Panc1 (cell line): ENCODE measurements at regions not wholly inside any gene's neighbourhood (a gene's known extent, or its start where the extent isn't known, plus 50 kb on each side); places are given as distances from the start of the nearest gene placed in this dataset.

Experiments used
- POLR2AphosphoS5 ChIP-seq: IDR thresholded peaks from 2 replicates; pipeline ENCODE4 v1.6.1; 2012; ENCODE audit warnings: mild to moderate bottlenecking, low read depth, low read length, moderate library complexity
- TCF7L2 ChIP-seq: IDR thresholded peaks from 2 replicates; pipeline ENCODE4 v1.6.1; 2011; ENCODE audit warnings: mild to moderate bottlenecking, low read depth, low read length, inconsistent platforms
- TF ChIP-seq, protein P1 (sequence below): fragments of 450-650 bp; IDR thresholded peaks from 2 replicates; pipeline ENCODE4 v1.5.1; 2017; ENCODE audit warnings: mild to moderate bottlenecking
- TF ChIP-seq, protein P2 (sequence below), 2 experiments: IDR thresholded peaks; 2 replicates each; pipeline ENCODE4 v1.6.1; 2011 to 2012; ENCODE audit warnings: low read depth in 2 of 2, control low read depth in 1 of 2, low read length in 1 of 2, mild to moderate bottlenecking in 1 of 2, moderate library complexity in 1 of 2; ENCODE audit not compliant: insufficient read depth in 1 of 2

DNA sequence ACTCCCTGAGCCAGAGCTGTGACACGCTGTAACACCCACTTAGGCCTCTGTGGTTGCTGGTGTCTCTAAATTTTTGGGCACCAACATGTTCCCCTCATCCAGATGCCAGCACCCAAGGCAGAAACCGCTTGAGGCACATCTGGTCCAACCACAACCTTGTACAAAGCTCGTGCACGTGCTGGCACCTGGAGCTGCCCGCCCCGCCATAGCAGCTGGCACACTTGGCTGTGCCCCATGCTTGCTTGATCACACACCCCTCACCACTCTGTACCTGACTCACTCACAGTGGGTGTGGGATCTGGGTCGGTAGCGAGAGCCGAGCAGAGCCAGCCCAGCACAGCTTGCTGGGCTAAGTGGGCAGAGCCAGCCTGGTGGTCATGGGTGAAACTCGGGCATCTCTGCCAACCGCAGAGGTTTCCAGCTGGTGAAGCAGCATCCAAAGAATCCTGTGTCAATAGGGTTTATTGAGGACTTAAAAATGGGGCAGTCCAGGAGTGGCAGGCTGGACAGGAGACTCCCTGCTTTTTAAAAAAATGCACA lies 1210.4 kb downstream of the TYW1 start:
- TF ChIP-seq, protein P1, sequence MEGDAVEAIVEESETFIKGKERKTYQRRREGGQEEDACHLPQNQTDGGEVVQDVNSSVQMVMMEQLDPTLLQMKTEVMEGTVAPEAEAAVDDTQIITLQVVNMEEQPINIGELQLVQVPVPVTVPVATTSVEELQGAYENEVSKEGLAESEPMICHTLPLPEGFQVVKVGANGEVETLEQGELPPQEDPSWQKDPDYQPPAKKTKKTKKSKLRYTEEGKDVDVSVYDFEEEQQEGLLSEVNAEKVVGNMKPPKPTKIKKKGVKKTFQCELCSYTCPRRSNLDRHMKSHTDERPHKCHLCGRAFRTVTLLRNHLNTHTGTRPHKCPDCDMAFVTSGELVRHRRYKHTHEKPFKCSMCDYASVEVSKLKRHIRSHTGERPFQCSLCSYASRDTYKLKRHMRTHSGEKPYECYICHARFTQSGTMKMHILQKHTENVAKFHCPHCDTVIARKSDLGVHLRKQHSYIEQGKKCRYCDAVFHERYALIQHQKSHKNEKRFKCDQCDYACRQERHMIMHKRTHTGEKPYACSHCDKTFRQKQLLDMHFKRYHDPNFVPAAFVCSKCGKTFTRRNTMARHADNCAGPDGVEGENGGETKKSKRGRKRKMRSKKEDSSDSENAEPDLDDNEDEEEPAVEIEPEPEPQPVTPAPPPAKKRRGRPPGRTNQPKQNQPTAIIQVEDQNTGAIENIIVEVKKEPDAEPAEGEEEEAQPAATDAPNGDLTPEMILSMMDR, result no peak
- no peak for TF ChIP-seq TCF7L2
- TF ChIP-seq POLR2AphosphoS5, result no peak
- TF ChIP-seq, protein P2, sequence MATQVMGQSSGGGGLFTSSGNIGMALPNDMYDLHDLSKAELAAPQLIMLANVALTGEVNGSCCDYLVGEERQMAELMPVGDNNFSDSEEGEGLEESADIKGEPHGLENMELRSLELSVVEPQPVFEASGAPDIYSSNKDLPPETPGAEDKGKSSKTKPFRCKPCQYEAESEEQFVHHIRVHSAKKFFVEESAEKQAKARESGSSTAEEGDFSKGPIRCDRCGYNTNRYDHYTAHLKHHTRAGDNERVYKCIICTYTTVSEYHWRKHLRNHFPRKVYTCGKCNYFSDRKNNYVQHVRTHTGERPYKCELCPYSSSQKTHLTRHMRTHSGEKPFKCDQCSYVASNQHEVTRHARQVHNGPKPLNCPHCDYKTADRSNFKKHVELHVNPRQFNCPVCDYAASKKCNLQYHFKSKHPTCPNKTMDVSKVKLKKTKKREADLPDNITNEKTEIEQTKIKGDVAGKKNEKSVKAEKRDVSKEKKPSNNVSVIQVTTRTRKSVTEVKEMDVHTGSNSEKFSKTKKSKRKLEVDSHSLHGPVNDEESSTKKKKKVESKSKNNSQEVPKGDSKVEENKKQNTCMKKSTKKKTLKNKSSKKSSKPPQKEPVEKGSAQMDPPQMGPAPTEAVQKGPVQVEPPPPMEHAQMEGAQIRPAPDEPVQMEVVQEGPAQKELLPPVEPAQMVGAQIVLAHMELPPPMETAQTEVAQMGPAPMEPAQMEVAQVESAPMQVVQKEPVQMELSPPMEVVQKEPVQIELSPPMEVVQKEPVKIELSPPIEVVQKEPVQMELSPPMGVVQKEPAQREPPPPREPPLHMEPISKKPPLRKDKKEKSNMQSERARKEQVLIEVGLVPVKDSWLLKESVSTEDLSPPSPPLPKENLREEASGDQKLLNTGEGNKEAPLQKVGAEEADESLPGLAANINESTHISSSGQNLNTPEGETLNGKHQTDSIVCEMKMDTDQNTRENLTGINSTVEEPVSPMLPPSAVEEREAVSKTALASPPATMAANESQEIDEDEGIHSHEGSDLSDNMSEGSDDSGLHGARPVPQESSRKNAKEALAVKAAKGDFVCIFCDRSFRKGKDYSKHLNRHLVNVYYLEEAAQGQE (IDR thresholded peaks at IDR 0.05; ENCODE audit: insufficient read depth in 1 of 2, low read depth in 2 of 2, low read length in 1 of 2), result no peak
